ENCODE measurements at regions not wholly inside any gene's neighbourhood (a gene's known extent, or its start where the extent isn't known, plus 50 kb on each side); places are given as distances from the start of the nearest gene placed in this dataset.

DNA sequence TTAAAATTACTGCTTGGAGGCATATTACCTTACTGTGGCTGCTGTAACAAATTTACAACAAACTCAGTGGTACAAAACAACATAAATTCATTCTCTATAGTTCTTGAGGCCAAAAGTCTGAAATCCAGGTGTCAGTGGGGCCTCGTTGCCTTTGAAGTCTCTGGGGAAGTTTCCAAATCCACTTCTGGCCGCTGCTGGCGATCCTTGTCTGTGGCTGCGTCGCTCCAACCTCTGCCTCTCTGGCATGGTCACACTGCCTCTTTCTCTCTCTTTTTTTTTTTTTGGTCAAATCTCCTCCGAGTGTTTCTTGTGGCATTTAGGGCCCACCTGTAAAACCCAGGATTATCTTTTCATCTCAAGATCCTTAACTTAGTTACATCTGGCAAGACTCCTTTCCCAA lies 182.8 kb downstream of the ST6GAL2 start:
- H3K27ac ChIP-seq = no peak overlapping the region
- no peaks in the 10 kb centered on the region for H3K36me3 ChIP-seq
- no peak for DNase-seq
- no peaks in the 10 kb centered on the region for H3K9me3 ChIP-seq
- no peaks in the 10 kb centered on the region for H3K27me3 ChIP-seq
- intact Hi-C loops (cut with DNase I) = no loop called here
- H3K4me1 ChIP-seq (ENCODE audit: insufficient read depth) = no peaks in the 10 kb centered on the region
- 50 to 65% (median 59%) methylated on average over 6 of the region's 6 CpGs for WGBS, 3 donors
- TF ChIP-seq POLR2A (IDR thresholded peaks at IDR 0.05) = no peak
- no peak for TF ChIP-seq EP300 (IDR thresholded peaks at IDR 0.05)
- TF ChIP-seq, protein P1, sequence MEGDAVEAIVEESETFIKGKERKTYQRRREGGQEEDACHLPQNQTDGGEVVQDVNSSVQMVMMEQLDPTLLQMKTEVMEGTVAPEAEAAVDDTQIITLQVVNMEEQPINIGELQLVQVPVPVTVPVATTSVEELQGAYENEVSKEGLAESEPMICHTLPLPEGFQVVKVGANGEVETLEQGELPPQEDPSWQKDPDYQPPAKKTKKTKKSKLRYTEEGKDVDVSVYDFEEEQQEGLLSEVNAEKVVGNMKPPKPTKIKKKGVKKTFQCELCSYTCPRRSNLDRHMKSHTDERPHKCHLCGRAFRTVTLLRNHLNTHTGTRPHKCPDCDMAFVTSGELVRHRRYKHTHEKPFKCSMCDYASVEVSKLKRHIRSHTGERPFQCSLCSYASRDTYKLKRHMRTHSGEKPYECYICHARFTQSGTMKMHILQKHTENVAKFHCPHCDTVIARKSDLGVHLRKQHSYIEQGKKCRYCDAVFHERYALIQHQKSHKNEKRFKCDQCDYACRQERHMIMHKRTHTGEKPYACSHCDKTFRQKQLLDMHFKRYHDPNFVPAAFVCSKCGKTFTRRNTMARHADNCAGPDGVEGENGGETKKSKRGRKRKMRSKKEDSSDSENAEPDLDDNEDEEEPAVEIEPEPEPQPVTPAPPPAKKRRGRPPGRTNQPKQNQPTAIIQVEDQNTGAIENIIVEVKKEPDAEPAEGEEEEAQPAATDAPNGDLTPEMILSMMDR (IDR thresholded peaks at IDR 0.05) = no peak
- H3K4me3 ChIP-seq = no peak overlapping the region

DNA sequence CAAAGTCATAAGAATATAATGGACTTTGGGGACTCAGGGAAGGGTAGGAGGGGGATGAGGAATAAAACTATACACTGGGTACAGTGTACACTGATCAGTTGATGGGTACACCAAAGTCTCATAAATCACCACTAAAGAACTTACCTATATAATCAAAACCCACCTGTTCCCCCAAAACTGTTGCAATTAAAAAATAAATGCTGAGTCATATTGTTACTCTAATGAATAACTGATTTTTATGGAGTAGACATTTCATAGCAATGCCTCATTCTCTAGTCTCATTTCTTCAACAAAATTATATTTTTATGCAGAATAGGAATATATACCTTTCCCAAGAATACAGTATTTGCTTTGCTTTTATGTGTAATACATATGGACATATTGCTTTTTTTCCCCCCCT lies 181.2 kb downstream of the ST6GAL2 start:
- H3K4me3 ChIP-seq = no peak overlapping the region

DNA sequence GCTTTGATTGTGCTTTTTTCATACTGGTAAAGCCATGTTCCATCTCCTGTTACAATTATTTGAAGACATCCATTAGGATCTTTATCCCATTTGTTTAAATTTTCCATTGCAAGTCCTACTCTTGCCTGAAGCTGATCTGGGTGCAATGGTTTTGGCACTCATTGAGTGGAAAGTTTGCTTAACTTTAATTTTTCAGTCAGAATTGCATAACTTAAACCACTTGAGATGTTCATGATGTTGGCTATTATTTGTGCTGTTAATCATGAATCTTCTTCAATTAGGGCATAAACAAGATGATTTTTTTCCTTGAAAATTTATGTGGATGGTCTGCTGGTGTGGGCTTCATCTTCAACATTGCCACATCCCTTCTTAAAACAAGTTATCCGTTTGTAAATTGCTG lies 180.1 kb downstream of the ST6GAL2 start:
- DNase-seq = no peak
- no peaks in the 10 kb centered on the region for H3K27me3 ChIP-seq
- no peak overlapping the region for H3K4me3 ChIP-seq
- no peaks in the 10 kb centered on the region for H3K36me3 ChIP-seq
- no peaks in the 10 kb centered on the region for H3K4me1 ChIP-seq (ENCODE audit: insufficient read depth)
- H3K9me3 ChIP-seq = no peaks in the 10 kb centered on the region
- WGBS, 3 donors = 51 to 60% (median 51%) methylated on average over 1 of the region's 1 CpG
- TF ChIP-seq EP300 (IDR thresholded peaks at IDR 0.05) (no peak), POLR2A (IDR thresholded peaks at IDR 0.05) (no peak)
- TF ChIP-seq, protein P1 (IDR thresholded peaks at IDR 0.05) = no peak
- H3K27ac ChIP-seq = no peak overlapping the region
- intact Hi-C loops (cut with DNase I) = no loop called here

More for the DNA sequence above, 181.2 kb downstream of the ST6GAL2 start:
- H3K4me1 ChIP-seq (ENCODE audit: insufficient read depth) = no peaks in the 10 kb centered on the region
- no peak overlapping the region for H3K27ac ChIP-seq
- intact Hi-C loops (cut with DNase I) = no loop called here
- H3K36me3 ChIP-seq = no peaks in the 10 kb centered on the region
- DNase-seq = no peak
- H3K9me3 ChIP-seq = no peaks in the 10 kb centered on the region
- TF ChIP-seq EP300 (IDR thresholded peaks at IDR 0.05) = no peak
- TF ChIP-seq POLR2A (IDR thresholded peaks at IDR 0.05) = no peak
- TF ChIP-seq, protein P1 (IDR thresholded peaks at IDR 0.05) = no peak
- no peaks in the 10 kb centered on the region for H3K27me3 ChIP-seq

DNA sequence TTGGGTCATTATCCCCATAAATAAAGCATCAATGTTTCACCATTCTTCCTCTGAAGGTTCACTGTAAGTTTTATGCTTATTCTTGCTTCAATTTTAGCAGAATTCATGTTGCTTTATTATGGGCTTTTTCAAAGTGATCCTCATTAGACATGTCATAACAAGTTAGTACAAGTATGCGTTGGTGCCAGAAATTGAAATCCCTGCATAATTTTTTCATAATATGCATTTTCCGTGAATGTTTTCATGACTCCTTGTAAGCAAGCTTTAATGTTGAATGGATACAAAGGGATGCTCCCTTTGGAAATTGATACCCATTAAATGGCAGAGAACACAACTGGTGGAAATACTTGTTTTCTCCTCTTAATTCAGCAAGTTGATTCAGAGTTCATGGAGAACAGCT lies 179.7 kb downstream of the ST6GAL2 start:
- no peaks in the 10 kb centered on the region for H3K36me3 ChIP-seq
- no peaks in the 10 kb centered on the region for H3K27me3 ChIP-seq
- intact Hi-C loops (cut with DNase I) = no loop called here
- H3K9me3 ChIP-seq = no peaks in the 10 kb centered on the region
- no peak overlapping the region for H3K27ac ChIP-seq
- DNase-seq = no peak
- WGBS, 3 donors = 73 to 76% (median 74%) methylated on average over 2 of the region's 2 CpGs
- no peak for TF ChIP-seq POLR2A (IDR thresholded peaks at IDR 0.05)
- TF ChIP-seq, protein P1 (IDR thresholded peaks at IDR 0.05) = no peak
- no peak for TF ChIP-seq EP300 (IDR thresholded peaks at IDR 0.05)
- H3K4me1 ChIP-seq (ENCODE audit: insufficient read depth) = no peaks in the 10 kb centered on the region
- no peak overlapping the region for H3K4me3 ChIP-seq

DNA sequence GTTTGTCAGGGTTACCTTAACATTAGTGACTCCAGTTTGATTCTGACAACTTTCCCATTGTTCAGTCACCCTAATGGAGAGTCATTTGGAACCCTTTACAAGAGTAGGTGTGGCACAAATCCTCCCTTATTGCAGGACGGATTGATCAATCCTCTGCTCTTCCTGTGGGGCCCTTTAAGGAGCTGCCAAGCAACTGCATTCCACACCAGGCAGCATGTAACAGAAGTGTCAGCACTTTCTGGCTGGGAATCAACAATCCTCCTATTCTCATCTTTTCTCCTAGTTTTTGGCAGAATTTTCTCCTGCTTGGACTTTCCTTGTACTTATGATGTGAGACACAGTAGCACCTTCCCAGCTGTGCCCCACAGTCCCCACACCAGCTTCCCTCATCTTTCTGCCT lies 177.8 kb downstream of the ST6GAL2 start:
- WGBS, 3 donors = 0 to 4% (median 0%) methylated on average over 1 of the region's 1 CpG
- intact Hi-C loops (cut with DNase I) = no loop called here

More for the DNA sequence above, 177.8 kb downstream of the ST6GAL2 start:
- no peak for DNase-seq
- Histone ChIP-seq H3K36me3 (no peaks in the 10 kb centered on the region), H3K4me1 (ENCODE audit: insufficient read depth) (no peaks in the 10 kb centered on the region), H3K4me3 (no peak overlapping the region), H3K9me3 (no peaks in the 10 kb centered on the region), H3K27ac (no peak overlapping the region), H3K27me3 (no peaks in the 10 kb centered on the region)
- TF ChIP-seq, protein P1 (IDR thresholded peaks at IDR 0.05) = no peak
- TF ChIP-seq POLR2A (IDR thresholded peaks at IDR 0.05) (no peak), EP300 (IDR thresholded peaks at IDR 0.05) (no peak)
